OCI-LY7 (cell line): ENCODE measurements at regions not wholly inside any gene's neighbourhood (a gene's known extent, or its start where the extent isn't known, plus 50 kb on each side); places are given as distances from the start of the nearest gene placed in this dataset.

Experiments used
- BruUV-seq: library from RNA; stranded (reverse); fragments of 400-500 nt; replicated peaks from 2 replicates; lab custom pipeline; 2021; lab: Mats Ljungman, UMichigan
- CTCF ChIA-PET: fragments of 300-600 bp; sonication (Branson Sonifier 250); formaldehyde crosslinking; loops from one replicate; lab custom pipeline; 2022; ENCODE audit warnings: antibody characterized with exemption; ENCODE audit not compliant: unreplicated experiment; lab: Charles Lee
- POLR2A ChIA-PET: fragments of 300-600 bp; sonication (Branson Sonifier 250); formaldehyde crosslinking; loops from one replicate; lab custom pipeline; 2022; ENCODE audit warnings: antibody characterized with exemption; lab: Charles Lee
- DNase-seq: peaks from one replicate; pipeline ENCODE4 v3.0.0-alpha.2; 2015; ENCODE audit warnings: low spot score
- H2AFZ ChIP-seq: fragments of 200-600 bp; sonication (generic), shearing (Covaris generic); 2 replicates; pipeline ENCODE4 v1.6.1; 2014; ENCODE audit warnings: mild to moderate bottlenecking, antibody characterized with exemption, low read length, moderate library complexity
- H3K27ac ChIP-seq: fragments of 200-600 bp; sonication (generic); 2 replicates; pipeline ENCODE4 v1.5.1; 2014; ENCODE audit warnings: mixed run types, low read depth, mild to moderate bottlenecking, moderate library complexity, low read length, inconsistent platforms; ENCODE audit not compliant: poor library complexity, severe bottlenecking
- H3K36me3 ChIP-seq: fragments of 200-600 bp; sonication (generic); 2 replicates; pipeline ENCODE4 v1.6.1; 2014; ENCODE audit warnings: mild to moderate bottlenecking, antibody characterized with exemption, low read length, moderate library complexity, mixed read lengths; ENCODE audit not compliant: insufficient read depth
- H3K4me1 ChIP-seq: fragments of 200-600 bp; sonication (generic); 2 replicates; pipeline ENCODE4 v1.5.1; 2014; ENCODE audit warnings: mild to moderate bottlenecking, low read length; ENCODE audit not compliant: insufficient read depth, poor library complexity, severe bottlenecking
- H3K4me2 ChIP-seq: fragments of 200-600 bp; sonication (generic); 2 replicates; pipeline ENCODE4 v1.6.1; 2014; ENCODE audit warnings: mild to moderate bottlenecking, low read length
- H3K4me3 ChIP-seq: fragments of 200-600 bp; sonication (generic); 2 replicates; pipeline ENCODE4 v1.5.1; 2014; ENCODE audit warnings: mild to moderate bottlenecking, low read depth, low read length; ENCODE audit not compliant: poor library complexity, severe bottlenecking
- H3K79me2 ChIP-seq: fragments of 200-600 bp; sonication (generic); 2 replicates; pipeline ENCODE4 v1.6.1; 2016; ENCODE audit warnings: low read depth, mild to moderate bottlenecking, low read length, moderate library complexity, mixed read lengths; ENCODE audit not compliant: insufficient read depth
- H3K9me2 ChIP-seq: fragments of 200-600 bp; sonication (generic); 2 replicates; pipeline ENCODE4 v1.6.1; 2016; ENCODE audit warnings: mild to moderate bottlenecking, low read length, mixed read lengths; ENCODE audit not compliant: insufficient read depth
- H3K9me3 ChIP-seq: fragments of 200-600 bp; sonication (generic); 2 replicates; pipeline ENCODE4 v1.6.1; 2014; ENCODE audit warnings: mild to moderate bottlenecking, mixed run types, low read length, mixed read lengths
- H4K20me1 ChIP-seq: fragments of 200-600 bp; sonication (generic); 2 replicates; pipeline ENCODE4 v1.6.1; 2014; ENCODE audit warnings: mild to moderate bottlenecking, antibody characterized with exemption, low read length, moderate library complexity, mixed read lengths; ENCODE audit not compliant: insufficient read depth
- CTCF ChIP-seq: fragments of 200-600 bp; sonication (generic); conservative IDR thresholded peaks from 2 replicates; pipeline ENCODE4 v1.5.1; 2014; ENCODE audit warnings: mild to moderate bottlenecking, antibody characterized with exemption, low read length, moderate library complexity, mixed read lengths
- EZH2phosphoT487 ChIP-seq: fragments of 200-600 bp; sonication (generic); IDR thresholded peaks from 2 replicates; pipeline ENCODE4 v1.6.1; 2018; ENCODE audit warnings: low read depth, borderline replicate concordance, mild to moderate bottlenecking, mixed run types, antibody characterized with exemption, low read length, moderate library complexity, mixed read lengths
- intact Hi-C: fragments of 100-400 bp; cut with micrococcal nuclease; formaldehyde crosslinking; loops from one replicate; pipeline ENCODE4 v1.10.0; 2022; ENCODE audit not compliant: unreplicated experiment

GRCh38 chr2:84299211-84299775 lies 159.8 kb downstream of the SUCLG1 start:
- Histone ChIP-seq H3K4me1 (no peaks in the 10 kb centered on the region), H3K36me3 (no peaks in the 10 kb centered on the region), H3K4me2 (no peak overlapping the region), H3K27ac (no peak overlapping the region), H4K20me1 (no peaks in the 10 kb centered on the region), H3K9me3 (no peaks in the 10 kb centered on the region), H3K79me2 (no peaks in the 10 kb centered on the region), H2AFZ (no peak overlapping the region), H3K9me2 (no peaks in the 10 kb centered on the region), H3K4me3 (no peak overlapping the region)
- intact Hi-C loops: no loop called here
- no peak for TF ChIP-seq EZH2phosphoT487
- TF ChIP-seq CTCF: no peak
- POLR2A ChIA-PET: interaction anchor here (0.7 to 1.0 kb wide), 4 partner anchors 15 to 1273 kb away, joined by 3 read pairs; no protein-coding TSS in a partner anchor
- no peak for DNase-seq
- CTCF ChIA-PET: no interaction called here
- no TSS peak for BruUV-seq

GRCh38 chr2:84297155-84297554 lies 161.9 kb downstream of the SUCLG1 start:
- POLR2A ChIA-PET: no interaction called here
- TF ChIP-seq EZH2phosphoT487 (no peak), CTCF (no peak)
- Histone ChIP-seq H3K4me3 (no peak overlapping the region), H3K79me2 (no peaks in the 10 kb centered on the region), H3K9me2 (no peaks in the 10 kb centered on the region), H3K4me2 (no peak overlapping the region), H2AFZ (no peak overlapping the region), H3K9me3 (no peaks in the 10 kb centered on the region), H4K20me1 (no peaks in the 10 kb centered on the region), H3K27ac (no peak overlapping the region), H3K4me1 (no peaks in the 10 kb centered on the region), H3K36me3 (no peaks in the 10 kb centered on the region)
- CTCF ChIA-PET: no interaction called here
- BruUV-seq: no TSS peak
- no peak for DNase-seq
- intact Hi-C loops: no loop called here

GRCh38 chr2:84293791-84294380 lies 165.2 kb downstream of the SUCLG1 start:
- CTCF ChIA-PET: no interaction called here
- H3K36me3 ChIP-seq: no peaks in the 10 kb centered on the region

More at GRCh38 chr2:84293791-84294380, 165.2 kb downstream of the SUCLG1 start:
- no peaks in the 10 kb centered on the region for H3K4me1 ChIP-seq
- H4K20me1 ChIP-seq: no peaks in the 10 kb centered on the region
- H3K9me2 ChIP-seq: no peaks in the 10 kb centered on the region
- no peak overlapping the region for H2AFZ ChIP-seq
- no peak overlapping the region for H3K4me2 ChIP-seq
- no peak for DNase-seq
- no peaks in the 10 kb centered on the region for H3K9me3 ChIP-seq
- BruUV-seq: no TSS peak
- intact Hi-C loops: no loop called here
- no peaks in the 10 kb centered on the region for H3K79me2 ChIP-seq
- H3K4me3 ChIP-seq: no peak overlapping the region
- H3K27ac ChIP-seq: no peak overlapping the region
- POLR2A ChIA-PET: no interaction called here
- TF ChIP-seq EZH2phosphoT487 (no peak), CTCF (no peak)
